CD4-positive, alpha-beta T cell treated with Interleukin-6 for 4 hours (primary cell): ENCODE measurements at regions not wholly inside any gene's neighbourhood (a gene's known extent, or its start where the extent isn't known, plus 50 kb on each side); places are given as distances from the start of the nearest gene placed in this dataset.
"Not testable (repeated sequence)": the region's sequence is repeated elsewhere in the genome, so short reads cannot be mapped to it uniquely, and the experiment has no call there.

Experiments used
- DNase-seq: peaks from one replicate; pipeline ENCODE4 v3.0.0-alpha.2; 2020; ENCODE audit warnings: mixed read lengths

DNA sequence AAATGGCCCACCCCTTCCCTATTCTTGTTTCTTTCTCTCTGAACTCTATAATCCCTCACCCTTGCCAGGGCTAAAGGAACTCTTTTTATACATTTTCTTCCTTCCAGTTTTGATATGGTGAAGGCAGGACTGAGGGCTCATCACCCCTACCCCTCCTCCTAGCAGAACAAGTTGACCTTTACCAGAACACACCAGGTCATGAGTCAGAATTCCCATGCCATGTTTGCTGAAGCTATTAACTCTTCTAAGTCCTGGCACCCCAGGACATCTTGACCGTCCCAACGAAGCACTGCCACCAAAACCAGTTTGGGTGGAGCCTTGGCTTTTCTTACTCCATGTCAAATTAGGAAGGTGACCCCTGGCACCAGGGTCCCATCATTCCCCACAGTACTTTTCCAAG, 57.5 kb upstream of the DYNLT3 start:
- DNase-seq: no peak

DNA sequence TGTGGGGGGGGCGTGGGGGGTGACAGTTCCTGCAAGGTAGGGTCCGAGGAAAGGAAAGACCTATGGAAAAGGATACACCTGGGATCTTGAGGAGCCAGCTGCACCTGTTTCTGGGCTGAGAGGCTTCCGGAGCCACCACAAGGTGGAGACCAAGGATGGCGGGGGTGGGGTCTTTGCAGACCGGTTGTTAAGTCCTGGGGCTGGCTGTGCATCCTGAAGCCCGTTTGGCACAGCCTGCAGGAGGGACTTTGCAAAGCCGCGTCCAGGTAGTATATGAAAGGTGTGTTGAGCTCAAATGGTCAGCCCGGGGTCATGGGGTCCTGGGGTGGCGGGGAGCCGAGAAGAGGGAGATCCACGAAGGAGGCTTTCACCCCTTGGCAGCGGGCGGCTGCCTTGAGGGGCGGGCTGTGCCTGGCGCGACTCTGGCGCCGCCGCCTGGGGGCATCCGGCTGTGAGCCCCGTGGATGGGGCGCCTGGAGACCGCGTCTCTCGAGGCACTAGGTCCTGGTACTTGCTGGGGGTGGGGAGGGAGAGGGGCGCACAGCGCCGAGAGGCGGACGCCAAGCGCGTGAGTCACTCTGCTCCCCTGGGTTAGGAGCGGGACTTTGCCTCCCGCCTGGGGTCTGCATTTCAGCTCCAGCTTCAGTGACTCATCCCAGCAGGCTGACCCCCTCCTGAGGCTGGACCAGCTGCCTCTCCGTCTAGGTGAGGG, 58.2 kb upstream of the DYNLT3 start:
- DNase-seq: peak; percentile 2

DNA sequence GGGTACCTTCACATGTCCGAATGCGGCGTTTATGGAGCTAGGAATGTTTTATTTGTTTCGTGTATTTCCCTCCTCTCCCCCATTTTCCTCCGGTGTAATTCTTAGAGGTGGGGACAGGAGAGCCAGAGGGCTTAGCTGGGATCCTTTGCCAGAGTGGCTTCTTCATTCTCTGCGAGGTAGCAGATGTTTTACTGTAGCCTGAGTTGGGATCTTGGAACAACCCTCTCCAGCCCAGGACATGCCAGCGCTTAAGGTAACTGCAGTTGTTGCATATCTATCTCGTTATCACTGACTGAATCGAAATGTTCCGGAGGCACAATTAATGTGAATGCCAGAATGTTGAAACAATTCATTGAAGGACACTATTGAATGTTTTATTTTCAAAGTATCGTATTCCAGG, 59.0 kb upstream of the DYNLT3 start:
- no peak for DNase-seq

DNA sequence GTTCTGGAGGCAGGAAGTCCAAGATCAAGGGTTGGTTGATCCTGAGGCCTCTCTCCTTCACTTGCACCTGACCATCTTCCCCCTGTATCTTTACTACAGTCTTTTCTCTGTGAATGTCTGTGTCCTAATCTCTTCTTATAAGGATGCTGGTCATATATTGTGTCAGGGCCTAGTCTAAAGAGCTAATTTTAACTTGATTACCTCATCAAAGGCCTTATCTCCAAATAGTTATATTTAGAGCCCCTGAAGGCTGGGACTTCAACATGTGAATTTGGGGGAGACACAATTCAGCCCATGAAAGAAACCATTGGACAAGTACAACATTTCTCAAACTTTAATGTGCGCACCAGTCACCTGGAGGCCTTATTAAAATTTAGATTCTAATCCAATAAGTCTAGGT, 62.8 kb upstream of the DYNLT3 start:
- no peak for DNase-seq

DNA sequence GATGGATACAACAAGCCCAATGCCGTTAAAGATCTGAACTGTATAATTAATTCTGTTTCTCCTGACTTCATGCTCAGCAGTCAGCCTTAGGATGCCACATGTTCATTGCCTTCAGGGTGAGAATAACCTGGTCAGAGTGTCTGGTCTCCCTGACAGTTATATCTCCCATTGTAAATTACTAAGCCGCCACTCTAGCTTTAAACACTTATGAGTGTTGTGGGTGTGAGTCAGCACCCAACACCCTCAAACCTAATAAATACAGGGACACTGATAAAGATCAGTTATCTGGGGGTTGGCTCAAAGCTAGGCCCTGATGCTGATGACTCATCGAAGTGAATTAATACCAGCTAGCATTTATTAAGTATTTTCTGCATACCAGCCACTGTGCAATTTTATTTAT, 64.9 kb upstream of the DYNLT3 start:
- DNase-seq: no peak

DNA sequence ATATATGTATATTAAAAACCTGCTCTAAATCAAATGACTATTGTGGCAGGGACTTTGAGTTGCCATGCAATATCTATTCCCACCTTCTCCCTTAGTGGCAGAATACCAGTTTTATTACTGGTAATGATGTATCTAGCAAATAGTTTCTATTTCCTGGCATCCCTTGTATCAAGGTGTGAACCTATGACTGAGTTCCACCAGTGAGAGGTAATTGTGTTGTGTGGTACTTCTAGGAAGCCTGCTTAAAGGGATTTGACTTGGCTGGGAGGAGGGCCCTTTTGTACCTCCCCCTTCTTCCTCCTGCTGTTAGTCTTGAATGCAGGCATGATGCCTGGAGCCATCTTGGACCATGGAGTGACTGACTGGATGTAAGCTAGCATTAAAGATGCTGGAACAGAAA, 65.4 kb upstream of the DYNLT3 start:
- DNase-seq: no peak

DNA sequence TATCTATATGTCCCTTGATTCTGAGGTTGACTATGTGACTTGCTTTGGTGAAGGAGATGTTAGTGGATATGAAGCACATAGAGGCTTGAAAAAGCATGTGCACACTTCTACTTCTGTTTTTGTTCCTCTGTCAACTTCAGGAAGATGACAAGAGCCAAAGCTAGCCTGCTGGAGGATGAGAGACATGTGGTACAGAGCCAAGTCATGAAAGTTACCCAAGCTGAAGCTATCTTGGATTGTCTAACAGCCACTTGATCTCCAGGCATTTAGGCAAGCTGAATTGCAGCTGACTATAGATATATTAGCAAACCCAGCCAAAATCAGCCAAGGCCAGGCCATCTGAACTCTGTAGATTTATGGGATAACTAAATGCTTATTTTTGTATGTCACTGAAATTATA, 70.8 kb upstream of the DYNLT3 start:
- DNase-seq: no peak

DNA sequence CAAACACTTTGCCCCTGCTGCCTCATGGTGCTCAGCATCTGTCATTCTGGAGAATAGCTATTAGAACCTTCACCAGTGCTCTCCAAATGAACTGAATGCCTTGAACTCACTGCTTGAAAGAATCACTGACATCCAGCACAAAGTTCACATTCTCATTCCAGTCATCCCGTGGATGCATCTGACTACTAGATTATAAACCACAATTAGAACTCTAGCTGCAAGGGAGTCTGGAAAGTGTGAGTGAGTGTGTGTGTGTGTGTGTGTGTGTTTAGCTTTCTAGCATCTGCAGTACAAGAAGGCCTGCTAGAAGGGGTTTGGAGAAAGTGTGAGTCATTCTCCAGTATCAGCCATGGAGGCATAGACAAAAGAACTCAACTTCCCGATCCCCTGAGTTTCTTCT, 71.3 kb upstream of the DYNLT3 start:
- no peak for DNase-seq

DNA sequence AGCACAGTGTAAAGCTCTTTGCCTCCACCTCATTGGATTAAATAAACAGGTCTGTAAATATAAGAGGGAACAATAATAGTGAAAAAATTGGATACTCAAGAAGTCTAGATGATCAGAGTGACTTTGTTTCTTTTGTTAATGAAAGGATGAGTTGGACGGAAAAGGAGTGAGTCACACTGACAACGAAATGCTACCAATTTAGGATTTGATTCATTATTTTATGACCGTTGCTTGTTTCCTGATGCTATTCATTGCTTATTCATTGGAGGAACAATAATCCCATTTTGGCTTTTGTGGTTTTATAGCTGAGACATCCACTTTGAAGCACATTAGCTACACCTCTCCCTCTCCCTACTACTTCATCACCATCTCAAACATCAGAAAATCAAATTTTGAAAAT, 74.4 kb upstream of the DYNLT3 start:
- DNase-seq: no peak

DNA sequence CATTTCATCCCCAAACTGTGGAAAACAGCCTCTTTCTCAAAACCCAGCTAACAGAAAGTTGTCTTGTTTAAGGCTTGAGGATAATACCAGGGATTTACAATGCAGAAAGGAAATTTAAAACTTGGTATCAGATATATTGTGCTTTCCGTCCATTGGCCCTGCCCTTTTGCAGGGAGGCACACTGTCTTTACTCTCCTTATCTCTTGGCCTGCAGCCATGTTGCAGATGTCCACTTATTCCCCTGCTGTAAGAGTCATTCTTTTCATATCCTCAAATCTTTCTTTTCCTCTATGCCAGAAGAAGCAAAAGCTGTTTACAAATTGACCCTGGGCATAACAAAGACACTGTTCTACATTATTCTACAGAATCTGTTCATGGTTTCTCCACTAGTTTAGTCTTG, 75.6 kb upstream of the DYNLT3 start:
- no peak for DNase-seq

DNA sequence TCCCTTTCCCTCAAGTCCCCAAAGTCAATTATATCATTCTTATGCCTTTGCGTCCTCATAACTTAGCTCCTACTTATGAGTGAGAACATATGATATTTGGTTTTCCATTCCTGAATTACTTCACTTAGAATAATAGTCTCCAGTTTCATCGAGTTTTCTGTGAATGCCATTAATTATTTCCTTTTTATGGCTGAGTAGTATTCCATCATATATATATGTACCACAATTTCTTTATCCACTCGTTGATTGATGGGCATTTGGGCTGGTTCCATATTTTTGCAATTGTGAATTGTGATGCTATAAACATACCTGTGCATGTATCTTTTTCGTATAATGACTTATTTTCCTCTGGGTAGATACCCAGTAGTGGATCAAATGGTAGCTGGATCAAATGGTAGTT, 78.4 kb upstream of the DYNLT3 start:
- DNase-seq: not testable (repeated sequence)

DNA sequence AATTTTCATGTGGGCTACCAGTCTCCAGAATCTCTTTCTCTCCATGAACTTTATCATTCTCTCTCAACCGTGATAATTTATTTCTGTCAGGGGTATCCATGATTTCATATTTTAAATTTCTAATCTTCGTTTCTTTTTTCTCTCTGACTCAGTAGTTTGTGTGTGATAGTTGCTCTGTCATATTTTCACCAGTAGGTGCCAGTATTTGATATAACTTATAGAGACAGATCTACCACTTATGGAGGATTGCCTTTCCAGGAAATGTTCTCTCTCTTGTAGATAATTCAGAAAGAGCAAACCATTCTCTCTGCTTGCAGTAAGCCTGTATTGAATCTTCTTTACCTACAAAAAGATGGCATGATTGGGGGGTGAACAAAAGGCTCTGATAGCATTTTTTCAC, 79.3 kb upstream of the DYNLT3 start:
- DNase-seq: no peak

DNA sequence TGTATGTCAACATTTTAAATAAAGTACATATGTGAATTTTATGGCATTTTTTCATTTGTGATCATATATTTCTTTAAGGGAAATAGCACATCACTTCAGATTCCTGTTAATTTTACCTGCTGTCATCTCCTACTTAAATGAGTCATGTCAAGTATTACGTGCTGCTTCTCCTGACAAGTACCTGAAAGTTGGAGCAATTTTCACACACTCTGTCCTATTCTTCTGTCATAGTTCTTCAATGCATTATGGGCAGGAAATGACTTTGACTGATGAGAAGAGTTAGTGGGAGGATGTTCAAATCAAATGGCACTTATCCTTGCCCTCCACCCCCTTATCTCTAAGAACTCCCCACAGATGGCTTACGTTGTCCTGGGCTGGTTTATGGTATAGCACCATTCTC, 64.2 kb upstream of the SYTL5 start:
- no peak for DNase-seq

DNA sequence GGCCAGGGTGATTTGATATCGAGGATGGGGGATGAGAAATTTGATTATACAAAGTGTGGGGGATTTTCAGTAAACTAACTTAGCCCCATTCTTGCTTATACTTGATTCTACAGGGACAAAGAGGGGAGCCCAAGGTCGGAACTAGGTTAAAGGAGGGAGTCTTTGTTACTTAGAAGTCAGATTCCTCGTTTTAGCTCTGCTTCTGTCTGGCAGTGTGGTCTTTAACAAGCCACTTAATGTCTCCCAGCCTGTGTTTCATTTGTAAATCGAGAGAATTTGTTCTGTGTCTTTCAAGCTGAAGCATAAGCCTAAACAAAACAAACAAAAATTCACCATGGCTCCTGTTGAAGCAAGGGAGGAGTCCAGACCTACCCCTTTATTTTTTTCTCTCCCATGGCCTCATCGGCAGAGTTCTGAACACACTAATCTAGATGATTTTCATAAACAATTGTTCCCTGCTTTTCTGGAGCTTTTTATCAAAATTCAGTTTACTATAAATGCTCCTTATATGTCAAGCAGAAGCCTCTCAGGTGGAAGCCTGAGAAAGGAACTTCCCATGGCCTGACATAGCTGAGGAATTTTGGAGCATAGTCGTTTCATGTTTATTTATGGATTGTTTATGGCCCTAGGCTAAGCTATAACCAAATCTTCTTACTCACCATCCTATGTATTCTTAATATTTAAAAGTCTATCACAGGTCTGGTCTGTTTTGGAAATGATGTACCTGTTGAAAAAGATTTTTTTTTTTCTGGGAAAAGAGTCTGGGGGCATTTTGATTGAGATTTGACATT, 62.6 kb upstream of the SYTL5 start:
- DNase-seq: no peak

DNA sequence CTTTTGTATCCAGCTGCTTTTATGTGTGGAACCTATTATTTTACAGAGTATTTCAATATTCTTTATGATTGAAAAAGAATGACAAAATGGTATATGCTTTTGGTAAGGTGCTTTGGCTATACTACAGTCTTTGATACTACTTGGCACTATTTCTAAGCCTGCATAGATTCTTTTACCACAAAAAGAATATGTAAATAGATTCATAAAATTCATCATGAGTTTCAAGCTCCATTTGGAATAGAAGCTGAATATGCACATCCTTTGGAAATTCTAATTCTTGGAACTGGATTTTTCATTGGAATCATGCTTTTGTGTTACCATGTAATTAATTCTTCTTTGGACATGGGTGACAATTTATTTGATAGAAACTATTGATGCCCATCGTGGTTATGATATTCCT, 60.2 kb upstream of the SYTL5 start:
- no peak for DNase-seq

DNA sequence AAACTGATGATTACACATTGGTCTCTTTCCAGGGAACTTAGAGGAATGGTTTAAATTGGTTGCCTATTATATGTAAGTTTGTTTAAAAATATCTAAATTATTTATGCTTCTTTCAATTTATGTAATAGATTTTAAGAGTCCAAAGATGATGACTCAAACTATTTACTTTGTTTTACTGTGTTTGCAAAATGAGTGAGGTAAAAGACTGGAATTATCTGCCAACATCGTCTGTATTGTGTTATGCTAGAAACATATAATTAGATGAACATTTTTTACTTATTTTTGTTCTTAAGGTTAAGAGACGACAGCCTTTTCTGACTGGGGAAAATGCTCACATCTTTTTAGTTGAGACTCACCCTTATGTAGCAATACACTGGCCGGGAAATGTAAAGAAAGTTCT, 51.1 kb upstream of the SYTL5 start:
- no peak for DNase-seq

DNA sequence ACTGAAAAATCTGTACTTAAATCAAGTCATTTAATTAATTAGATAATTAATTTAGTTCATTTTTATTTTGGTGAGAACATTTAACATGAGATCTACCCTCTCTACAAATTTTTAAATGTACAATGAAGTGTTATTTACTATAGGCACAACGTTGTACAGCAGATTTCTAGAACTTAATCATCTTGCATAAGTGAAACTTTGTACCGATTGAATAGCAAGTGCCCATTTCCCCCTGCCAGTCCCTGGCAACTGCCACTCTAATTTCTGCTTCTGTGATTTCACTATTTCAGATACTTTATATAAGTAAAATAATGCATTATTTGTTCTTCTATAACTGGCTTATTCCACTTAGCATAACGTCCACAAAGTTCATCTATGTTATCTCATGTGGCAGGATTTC, 50.1 kb upstream of the SYTL5 start:
- no peak for DNase-seq
